Body of pancreas (tissue), 4 donors: ENCODE measurements at regions not wholly inside any gene's neighbourhood (a gene's known extent, or its start where the extent isn't known, plus 50 kb on each side); places are given as distances from the start of the nearest gene placed in this dataset.

Source experiments
- CTCF ChIP-seq, 7 experiments: fragments of 450-650 bp in 4 of 7; fragments of 200-600 bp in 3 of 7; sonication (generic) in 3 of 7; IDR thresholded peaks; one replicate each; pipeline ENCODE4 v1.5.1; 2016 to 2019; ENCODE audit warnings: antibody characterized with exemption in 7 of 7
- POLR2A ChIP-seq, 3 donors: fragments of 450-650 bp; IDR thresholded peaks; one replicate each; pipeline ENCODE4 v1.6.1; 2016; ENCODE audit warnings: antibody characterized with exemption in 3 of 3, mild to moderate bottlenecking in 2 of 3

GRCh38 chr21:43267391-43268085 lies 98.7 kb downstream of the CRYAA start:
- TF ChIP-seq CTCF (IDR thresholded peaks at IDR 0.05), result no peak
- no peak for TF ChIP-seq POLR2A (IDR thresholded peaks at IDR 0.05)
